ENCODE measurements at regions not wholly inside any gene's neighbourhood (a gene's known extent, or its start where the extent isn't known, plus 50 kb on each side); places are given as distances from the start of the nearest gene placed in this dataset.

DNA sequence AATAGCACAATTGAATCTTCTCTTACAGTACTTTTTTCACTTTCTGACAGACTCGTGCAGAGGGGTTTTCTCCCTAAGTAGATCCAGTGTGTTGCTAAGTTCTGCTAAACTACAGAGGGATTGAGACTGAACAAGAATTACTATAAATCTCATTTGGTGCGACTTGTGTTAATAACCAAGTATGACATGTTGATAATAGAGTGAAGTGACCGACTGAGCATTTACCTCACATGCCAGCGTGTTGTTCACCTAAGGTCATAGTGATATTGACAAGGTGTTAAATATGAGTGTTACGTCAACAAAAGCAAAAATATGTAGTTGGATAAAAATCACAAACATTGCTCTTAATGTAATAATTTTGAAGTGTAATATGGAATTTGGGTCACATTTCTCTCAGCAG, 97.8 kb upstream of the PDE3A start:
- Histone ChIP-seq H3K9me3 (ENCODE audit: control insufficient read depth in 5 of 5, low read length in 5 of 5) (no peaks in the 10 kb centered on the region), H3K36me3 (ENCODE audit: control insufficient read depth in 5 of 5, insufficient read depth in 5 of 5, low read length in 5 of 5) (no peaks in the 10 kb centered on the region), H3K27me3 (ENCODE audit: control insufficient read depth in 5 of 5, insufficient read depth in 4 of 5, low read length in 5 of 5) (no peaks in the 10 kb centered on the region), H3K4me1 (ENCODE audit: control insufficient read depth in 5 of 5, insufficient read depth in 5 of 5, low read length in 5 of 5) (peaks cover 0 to 12% (median 0%) of the 10 kb centered on the region in 5 donors), H3K4me3 (ENCODE audit: low read depth in 1 of 5, low read length in 5 of 5) (no peak overlapping the region), H3K27ac (ENCODE audit: low read depth, low read length) (no peak overlapping the region), H3K9ac (ENCODE audit: low read length in 5 of 5) (no peak overlapping the region)

DNA sequence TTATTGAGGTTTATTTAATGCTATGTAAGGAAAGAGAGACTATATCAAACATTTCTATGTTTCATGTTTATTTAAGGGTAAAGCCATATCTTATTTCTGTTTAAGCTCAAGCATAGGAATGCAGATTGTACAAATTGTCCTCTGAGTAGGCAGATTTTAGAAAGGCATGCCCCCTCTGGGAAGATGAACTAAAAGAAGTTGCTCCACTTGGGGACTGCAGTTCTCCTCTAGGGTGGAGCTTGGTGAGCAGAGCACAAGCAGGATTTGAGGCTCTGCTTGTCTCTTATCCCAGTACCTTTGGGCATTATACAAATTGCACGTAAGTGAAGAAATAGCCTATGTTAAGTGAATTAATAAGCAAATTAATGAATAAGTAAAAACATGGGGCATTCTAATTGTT, 96.2 kb upstream of the PDE3A start:
- Histone ChIP-seq H3K4me3 (ENCODE audit: low read depth in 1 of 5, low read length in 5 of 5) (no peak overlapping the region), H3K9ac (ENCODE audit: low read length in 5 of 5) (no peak overlapping the region), H3K27me3 (ENCODE audit: control insufficient read depth in 5 of 5, insufficient read depth in 4 of 5, low read length in 5 of 5) (no peaks in the 10 kb centered on the region), H3K27ac (ENCODE audit: low read depth, low read length) (no peak overlapping the region), H3K4me1 (ENCODE audit: control insufficient read depth in 5 of 5, insufficient read depth in 5 of 5, low read length in 5 of 5) (peaks cover 0 to 12% (median 0%) of the 10 kb centered on the region in 5 donors), H3K9me3 (ENCODE audit: control insufficient read depth in 5 of 5, low read length in 5 of 5) (no peaks in the 10 kb centered on the region), H3K36me3 (ENCODE audit: control insufficient read depth in 5 of 5, insufficient read depth in 5 of 5, low read length in 5 of 5) (no peaks in the 10 kb centered on the region)

DNA sequence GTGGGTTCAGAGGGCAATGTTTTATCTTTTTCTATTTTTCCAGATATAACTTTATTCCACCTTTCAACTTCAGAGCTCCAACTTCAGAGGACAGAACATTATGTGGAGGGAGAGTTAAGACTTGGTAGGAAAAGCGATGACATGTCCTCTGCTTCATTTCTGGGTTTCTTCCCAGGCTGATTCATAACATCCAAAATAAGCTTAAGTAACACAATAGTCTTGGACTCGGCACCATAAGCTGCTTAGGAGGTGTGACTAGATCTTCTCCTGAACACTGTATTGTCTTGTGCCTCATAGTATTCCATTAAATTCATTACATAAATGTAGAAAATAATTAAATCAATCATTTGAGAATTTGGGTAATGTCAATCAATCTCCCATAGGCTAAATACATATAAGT, 95.5 kb upstream of the PDE3A start:
- H3K9ac ChIP-seq (ENCODE audit: low read length in 5 of 5): no peak overlapping the region
- no peaks in the 10 kb centered on the region for H3K9me3 ChIP-seq (ENCODE audit: control insufficient read depth in 5 of 5, low read length in 5 of 5)
- H3K27ac ChIP-seq (ENCODE audit: low read depth, low read length): no peak overlapping the region
- no peaks in the 10 kb centered on the region for H3K27me3 ChIP-seq (ENCODE audit: control insufficient read depth in 5 of 5, insufficient read depth in 4 of 5, low read length in 5 of 5)
- no peaks in the 10 kb centered on the region for H3K36me3 ChIP-seq (ENCODE audit: control insufficient read depth in 5 of 5, insufficient read depth in 5 of 5, low read length in 5 of 5)
- no peak overlapping the region for H3K4me3 ChIP-seq (ENCODE audit: low read depth in 1 of 5, low read length in 5 of 5)
- H3K4me1 ChIP-seq (ENCODE audit: control insufficient read depth in 5 of 5, insufficient read depth in 5 of 5, low read length in 5 of 5): peaks cover 0 to 12% (median 0%) of the 10 kb centered on the region in 5 donors

DNA sequence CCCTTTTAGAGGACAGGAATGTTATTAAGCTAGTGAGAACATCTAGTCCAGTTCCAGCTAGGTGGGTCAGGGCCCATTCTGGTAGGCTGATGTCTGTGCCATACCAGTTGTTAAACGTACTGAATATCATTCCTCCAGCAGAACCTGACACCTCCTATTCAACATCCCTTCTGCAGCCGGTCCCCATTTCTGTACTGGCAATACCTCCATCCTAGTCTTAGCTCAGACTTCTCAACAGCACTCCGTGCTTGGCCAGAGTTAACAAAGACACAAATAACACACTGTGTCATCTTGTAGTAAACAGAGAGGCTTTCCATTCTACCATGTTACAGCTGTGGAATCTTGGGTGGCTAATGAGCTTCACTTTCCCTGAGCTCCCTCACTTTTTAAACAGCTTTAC, 94.3 kb upstream of the PDE3A start:
- no peak overlapping the region for H3K27ac ChIP-seq (ENCODE audit: low read depth, low read length)
- no peaks in the 10 kb centered on the region for H3K36me3 ChIP-seq (ENCODE audit: control insufficient read depth in 5 of 5, insufficient read depth in 5 of 5, low read length in 5 of 5)
- H3K9ac ChIP-seq (ENCODE audit: low read length in 5 of 5): no peak overlapping the region
- H3K27me3 ChIP-seq (ENCODE audit: control insufficient read depth in 5 of 5, insufficient read depth in 4 of 5, low read length in 5 of 5): no peaks in the 10 kb centered on the region
- H3K4me1 ChIP-seq (ENCODE audit: control insufficient read depth in 5 of 5, insufficient read depth in 5 of 5, low read length in 5 of 5): peaks cover 0 to 12% (median 0%) of the 10 kb centered on the region in 5 donors
- no peaks in the 10 kb centered on the region for H3K9me3 ChIP-seq (ENCODE audit: control insufficient read depth in 5 of 5, low read length in 5 of 5)
- no peak overlapping the region for H3K4me3 ChIP-seq (ENCODE audit: low read depth in 1 of 5, low read length in 5 of 5)

DNA sequence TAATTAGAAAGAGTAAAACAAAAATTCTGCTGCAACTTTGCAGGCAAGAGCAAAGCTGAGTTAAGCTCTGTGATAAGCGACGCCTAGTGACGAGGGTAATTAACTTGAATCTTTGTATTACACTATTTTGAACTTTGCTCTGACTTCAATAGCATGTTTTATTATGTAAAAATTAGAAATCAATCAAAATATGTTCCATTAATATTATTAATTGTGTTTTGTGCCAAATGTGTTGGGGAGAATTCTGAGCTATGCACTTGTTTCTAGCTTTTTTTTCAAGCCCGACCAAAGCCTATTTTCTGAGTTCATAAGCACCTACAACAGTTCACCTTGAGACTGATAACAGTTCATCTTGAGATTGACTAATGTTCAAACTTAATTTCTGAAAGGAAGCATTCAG, 90.1 kb upstream of the PDE3A start:
- Histone ChIP-seq H3K4me3 (ENCODE audit: low read depth in 1 of 5, low read length in 5 of 5) (no peak overlapping the region), H3K27ac (ENCODE audit: low read depth, low read length) (no peak overlapping the region), H3K9ac (ENCODE audit: low read length in 5 of 5) (no peak overlapping the region), H3K27me3 (ENCODE audit: control insufficient read depth in 5 of 5, insufficient read depth in 4 of 5, low read length in 5 of 5) (no peaks in the 10 kb centered on the region), H3K36me3 (ENCODE audit: control insufficient read depth in 5 of 5, insufficient read depth in 5 of 5, low read length in 5 of 5) (no peaks in the 10 kb centered on the region), H3K4me1 (ENCODE audit: control insufficient read depth in 5 of 5, insufficient read depth in 5 of 5, low read length in 5 of 5) (peaks cover 0 to under 1% (median 0%) of the 10 kb centered on the region in 5 donors), H3K9me3 (ENCODE audit: control insufficient read depth in 5 of 5, low read length in 5 of 5) (no peaks in the 10 kb centered on the region)

DNA sequence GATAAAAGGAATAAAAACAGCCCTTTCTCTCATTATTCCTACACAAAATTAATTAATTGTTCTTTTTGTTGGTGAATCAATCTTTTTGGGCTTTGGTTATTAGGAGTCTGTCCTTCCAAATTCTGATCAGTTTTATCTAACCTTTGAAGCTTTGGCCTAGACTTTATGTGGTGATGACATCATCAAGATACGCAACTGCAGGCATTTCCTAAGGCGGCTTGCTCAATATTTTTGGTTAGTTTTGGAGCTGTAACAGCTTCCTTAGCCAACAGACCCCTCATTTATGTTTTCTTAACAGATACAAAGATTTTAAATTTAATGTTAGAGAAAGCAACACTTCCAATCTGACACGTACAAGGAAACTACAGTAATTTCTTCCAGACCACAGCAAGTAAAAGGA, 87.8 kb upstream of the PDE3A start:
- Histone ChIP-seq H3K36me3 (ENCODE audit: control insufficient read depth in 5 of 5, insufficient read depth in 5 of 5, low read length in 5 of 5) (no peaks in the 10 kb centered on the region), H3K27ac (ENCODE audit: low read depth, low read length) (no peak overlapping the region), H3K27me3 (ENCODE audit: control insufficient read depth in 5 of 5, insufficient read depth in 4 of 5, low read length in 5 of 5) (no peaks in the 10 kb centered on the region), H3K4me1 (ENCODE audit: control insufficient read depth in 5 of 5, insufficient read depth in 5 of 5, low read length in 5 of 5) (no peaks in the 10 kb centered on the region), H3K9me3 (ENCODE audit: control insufficient read depth in 5 of 5, low read length in 5 of 5) (no peaks in the 10 kb centered on the region), H3K9ac (ENCODE audit: low read length in 5 of 5) (no peak overlapping the region), H3K4me3 (ENCODE audit: low read depth in 1 of 5, low read length in 5 of 5) (no peak overlapping the region)

DNA sequence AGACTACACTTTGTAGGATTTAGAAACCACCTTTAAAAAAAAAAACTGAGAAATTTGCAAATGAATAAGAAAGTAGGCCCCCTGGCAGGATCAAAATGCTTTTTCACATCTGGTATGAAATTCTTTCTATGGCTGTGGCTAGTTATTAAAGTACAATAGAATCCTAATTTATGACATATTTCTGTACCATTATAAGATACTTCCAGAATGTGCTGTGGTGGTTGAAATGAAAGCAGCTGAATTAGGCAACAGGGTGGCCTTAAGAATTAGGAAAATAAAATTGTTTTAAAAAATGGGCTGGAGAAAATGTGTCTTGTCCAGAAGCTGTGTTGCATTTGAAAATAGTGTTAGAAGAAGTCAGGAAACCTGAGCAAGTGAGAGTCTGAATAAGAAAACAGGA, 85.9 kb upstream of the PDE3A start:
- H3K4me1 ChIP-seq (ENCODE audit: control insufficient read depth in 5 of 5, insufficient read depth in 5 of 5, low read length in 5 of 5): no peaks in the 10 kb centered on the region
- H3K27me3 ChIP-seq (ENCODE audit: control insufficient read depth in 5 of 5, insufficient read depth in 4 of 5, low read length in 5 of 5): no peaks in the 10 kb centered on the region
- no peak overlapping the region for H3K9ac ChIP-seq (ENCODE audit: low read length in 5 of 5)
- no peak overlapping the region for H3K4me3 ChIP-seq (ENCODE audit: low read depth in 1 of 5, low read length in 5 of 5)
- H3K27ac ChIP-seq (ENCODE audit: low read depth, low read length): no peak overlapping the region
- peaks cover 0 to 4% (median 0%) of the 10 kb centered on the region in 5 donors for H3K9me3 ChIP-seq (ENCODE audit: control insufficient read depth in 5 of 5, low read length in 5 of 5)
- no peaks in the 10 kb centered on the region for H3K36me3 ChIP-seq (ENCODE audit: control insufficient read depth in 5 of 5, insufficient read depth in 5 of 5, low read length in 5 of 5)

DNA sequence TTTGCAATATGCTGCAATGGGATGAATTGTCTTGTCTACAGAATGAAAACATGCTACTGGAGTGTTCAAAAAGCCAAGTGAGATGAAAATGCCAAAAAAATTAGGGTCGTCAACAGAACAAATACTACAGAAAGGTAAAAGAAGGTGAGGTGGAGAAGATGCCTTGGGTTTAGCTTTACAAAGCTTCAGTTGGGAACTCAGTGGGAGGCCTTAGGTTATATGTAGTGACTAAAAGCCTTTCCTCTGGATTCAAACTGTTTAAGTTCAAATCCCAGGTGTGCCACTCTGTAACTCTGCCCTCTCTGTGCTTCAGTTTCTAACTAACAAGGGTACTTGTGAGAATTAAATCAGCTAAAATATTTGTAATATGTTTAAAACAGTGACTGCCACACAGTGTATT, 84.9 kb upstream of the PDE3A start:
- no peak overlapping the region for H3K27ac ChIP-seq (ENCODE audit: low read depth, low read length)
- H3K36me3 ChIP-seq (ENCODE audit: control insufficient read depth in 5 of 5, insufficient read depth in 5 of 5, low read length in 5 of 5): no peaks in the 10 kb centered on the region
- H3K27me3 ChIP-seq (ENCODE audit: control insufficient read depth in 5 of 5, insufficient read depth in 4 of 5, low read length in 5 of 5): no peaks in the 10 kb centered on the region
- H3K9ac ChIP-seq (ENCODE audit: low read length in 5 of 5): no peak overlapping the region
- H3K4me3 ChIP-seq (ENCODE audit: low read depth in 1 of 5, low read length in 5 of 5): no peak overlapping the region
- peaks cover 0 to 4% (median 0%) of the 10 kb centered on the region in 5 donors for H3K9me3 ChIP-seq (ENCODE audit: control insufficient read depth in 5 of 5, low read length in 5 of 5)
- H3K4me1 ChIP-seq (ENCODE audit: control insufficient read depth in 5 of 5, insufficient read depth in 5 of 5, low read length in 5 of 5): no peaks in the 10 kb centered on the region

DNA sequence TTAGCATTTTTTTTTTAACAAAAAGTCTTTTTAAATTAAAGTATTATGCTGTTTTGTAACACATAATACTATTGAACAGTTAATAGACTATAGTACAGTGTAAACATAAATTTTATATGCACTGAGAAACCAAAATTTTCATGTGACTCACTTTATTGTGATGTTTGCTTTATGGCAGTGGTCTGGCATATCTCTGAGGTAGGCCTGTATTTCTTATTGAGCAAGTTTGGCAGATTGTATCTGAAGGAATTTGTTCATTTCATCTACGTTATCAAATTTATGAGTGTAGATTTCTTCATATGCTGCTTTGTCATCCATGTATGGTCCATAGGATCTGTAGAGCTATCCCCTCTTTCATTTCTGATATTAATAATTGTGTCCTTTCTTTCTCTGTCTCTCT, 78.8 kb upstream of the PDE3A start:
- no peak overlapping the region for H3K9ac ChIP-seq (ENCODE audit: low read length in 5 of 5)
- no peaks in the 10 kb centered on the region for H3K4me1 ChIP-seq (ENCODE audit: control insufficient read depth in 5 of 5, insufficient read depth in 5 of 5, low read length in 5 of 5)
- H3K27ac ChIP-seq (ENCODE audit: low read depth, low read length): no peak overlapping the region
- H3K36me3 ChIP-seq (ENCODE audit: control insufficient read depth in 5 of 5, insufficient read depth in 5 of 5, low read length in 5 of 5): no peaks in the 10 kb centered on the region
- H3K9me3 ChIP-seq (ENCODE audit: control insufficient read depth in 5 of 5, low read length in 5 of 5): peaks cover 0 to 4% (median 0%) of the 10 kb centered on the region in 5 donors
- H3K27me3 ChIP-seq (ENCODE audit: control insufficient read depth in 5 of 5, insufficient read depth in 4 of 5, low read length in 5 of 5): no peaks in the 10 kb centered on the region
- no peak overlapping the region for H3K4me3 ChIP-seq (ENCODE audit: low read depth in 1 of 5, low read length in 5 of 5)

DNA sequence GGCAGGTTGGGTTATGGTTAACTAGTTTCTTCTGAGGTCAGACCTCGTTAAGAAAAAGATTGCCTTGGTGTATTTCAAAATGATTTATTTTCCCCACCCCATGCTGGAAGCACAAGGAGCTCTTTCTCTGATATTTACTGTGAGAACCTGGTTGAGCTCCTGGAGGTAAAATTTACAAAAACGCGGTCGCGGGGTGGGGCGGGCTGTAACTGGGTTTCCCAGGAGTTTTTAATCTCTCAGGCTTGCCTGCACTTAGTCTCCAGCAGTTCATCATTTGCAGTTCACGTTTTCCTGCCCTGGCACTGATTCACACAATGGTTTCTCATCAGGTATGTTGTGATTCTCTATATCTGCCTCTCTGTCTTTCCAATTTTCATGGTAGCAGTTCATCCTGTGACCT, 67.9 kb upstream of the PDE3A start:
- Histone ChIP-seq H3K36me3 (ENCODE audit: control insufficient read depth in 5 of 5, insufficient read depth in 5 of 5, low read length in 5 of 5) (no peaks in the 10 kb centered on the region), H3K27me3 (ENCODE audit: control insufficient read depth in 5 of 5, insufficient read depth in 4 of 5, low read length in 5 of 5) (no peaks in the 10 kb centered on the region), H3K4me1 (ENCODE audit: control insufficient read depth in 5 of 5, insufficient read depth in 5 of 5, low read length in 5 of 5) (no peaks in the 10 kb centered on the region), H3K27ac (ENCODE audit: low read depth, low read length) (no peak overlapping the region), H3K9me3 (ENCODE audit: control insufficient read depth in 5 of 5, low read length in 5 of 5) (peaks cover 5 to 18% (median 8%) of the 10 kb centered on the region in 5 donors), H3K9ac (ENCODE audit: low read length in 5 of 5) (no peak overlapping the region), H3K4me3 (ENCODE audit: low read depth in 1 of 5, low read length in 5 of 5) (no peak overlapping the region)

DNA sequence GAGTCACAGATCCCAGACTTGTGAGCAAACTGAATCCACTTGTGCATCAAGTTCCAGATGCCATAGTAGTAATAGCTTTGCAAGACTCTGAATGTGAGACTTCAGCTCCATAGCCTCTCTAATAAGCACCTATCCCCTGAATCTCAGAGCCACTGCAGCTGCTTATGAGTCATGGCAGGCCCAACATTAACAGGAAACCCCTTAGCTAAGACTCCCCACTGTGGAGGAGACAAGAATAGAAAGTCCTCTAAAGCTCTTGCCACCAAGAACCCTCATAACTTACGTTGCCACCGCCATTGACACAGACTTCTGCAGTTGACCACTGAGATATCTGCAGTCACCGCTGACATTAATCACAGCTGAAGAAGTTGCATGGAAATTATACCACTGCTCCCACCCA, 62.9 kb upstream of the PDE3A start:
- Histone ChIP-seq H3K4me3 (ENCODE audit: low read depth in 1 of 5, low read length in 5 of 5) (no peak overlapping the region), H3K9ac (ENCODE audit: low read length in 5 of 5) (no peak overlapping the region), H3K36me3 (ENCODE audit: control insufficient read depth in 5 of 5, insufficient read depth in 5 of 5, low read length in 5 of 5) (no peaks in the 10 kb centered on the region), H3K4me1 (ENCODE audit: control insufficient read depth in 5 of 5, insufficient read depth in 5 of 5, low read length in 5 of 5) (no peaks in the 10 kb centered on the region), H3K27ac (ENCODE audit: low read depth, low read length) (no peak overlapping the region), H3K27me3 (ENCODE audit: control insufficient read depth in 5 of 5, insufficient read depth in 4 of 5, low read length in 5 of 5) (no peaks in the 10 kb centered on the region), H3K9me3 (ENCODE audit: control insufficient read depth in 5 of 5, low read length in 5 of 5) (peaks cover 0 to 12% (median 7%) of the 10 kb centered on the region in 5 donors)

All from subcutaneous abdominal adipose tissue (tissue), 5 donors.